ENCODE measurements at regions not wholly inside any gene's neighbourhood (a gene's known extent, or its start where the extent isn't known, plus 50 kb on each side); places are given as distances from the start of the nearest gene placed in this dataset.
"Not testable (repeated sequence)": the region's sequence is repeated elsewhere in the genome, so short reads cannot be mapped to it uniquely, and the experiment has no call there.

DNA sequence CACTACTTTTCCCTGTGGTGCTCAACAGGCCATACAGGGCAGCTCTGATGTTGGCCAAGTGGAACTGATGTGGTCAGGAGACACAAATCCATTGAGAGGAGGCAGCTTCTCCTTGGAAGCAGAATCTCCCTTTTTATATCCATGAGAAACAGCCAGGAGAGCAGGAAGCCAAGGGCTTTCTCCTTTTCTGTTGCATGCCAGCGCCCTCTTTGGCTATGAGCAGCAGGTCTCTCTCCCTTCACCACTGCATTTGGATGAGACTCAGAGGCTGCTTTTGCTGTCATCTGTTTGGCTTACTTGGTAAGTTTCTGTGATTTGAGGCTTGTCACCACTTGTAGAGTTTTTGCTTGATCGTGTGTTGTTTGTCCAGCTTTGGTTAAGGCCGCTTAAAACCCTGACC, 202.2 kb upstream of the PLGLB1 start:
- 13% methylated on average over 2 of the region's 3 CpGs; no CpG with 5 or more reads in 1 of the 2 donors for WGBS, 2 donors
- intact Hi-C loops (cut with DNase I; ENCODE audit: low total_unique reads); DNase-seq (ENCODE audit: low spot score in 2 of 2); H3K4me3 ChIP-seq (ENCODE audit: low read depth, poor library complexity, severe bottlenecking): not testable (repeated sequence)

DNA sequence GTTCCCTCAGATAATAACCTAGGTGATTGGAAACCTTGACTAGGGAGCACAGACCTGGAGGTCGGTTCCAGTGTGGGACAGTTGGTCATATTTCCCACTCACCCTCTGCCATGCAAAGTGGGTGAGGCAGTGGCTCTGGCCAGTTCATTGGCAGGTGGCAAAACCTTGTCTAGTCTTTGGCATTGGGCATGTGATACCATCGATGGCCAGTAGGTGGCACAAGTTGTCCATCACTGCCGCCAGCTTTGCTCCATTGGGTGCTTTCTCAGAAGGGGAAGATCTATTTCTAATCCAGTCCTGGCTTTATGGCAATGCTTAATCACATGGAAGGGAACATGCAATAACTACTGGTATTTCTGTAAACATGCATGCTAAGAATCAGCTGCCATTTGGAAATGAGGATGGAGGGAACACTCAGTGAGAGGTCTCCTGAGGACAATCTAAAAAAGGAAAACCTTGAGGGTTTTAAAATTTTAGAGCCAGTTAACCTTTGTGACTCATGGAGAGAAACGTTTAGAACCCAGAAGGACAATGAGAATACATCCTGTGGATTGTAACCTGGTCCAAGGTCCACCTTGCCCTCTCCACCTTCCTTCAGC, 207.5 kb upstream of the PLGLB1 start:
- 0% methylated on average over 1 of the region's 4 CpGs; no CpG with 5 or more reads in 1 of the 2 donors for WGBS, 2 donors
- DNase-seq (ENCODE audit: low spot score in 2 of 2); intact Hi-C loops (cut with DNase I; ENCODE audit: low total_unique reads); H3K4me3 ChIP-seq (ENCODE audit: low read depth, poor library complexity, severe bottlenecking): not testable (repeated sequence)

DNA sequence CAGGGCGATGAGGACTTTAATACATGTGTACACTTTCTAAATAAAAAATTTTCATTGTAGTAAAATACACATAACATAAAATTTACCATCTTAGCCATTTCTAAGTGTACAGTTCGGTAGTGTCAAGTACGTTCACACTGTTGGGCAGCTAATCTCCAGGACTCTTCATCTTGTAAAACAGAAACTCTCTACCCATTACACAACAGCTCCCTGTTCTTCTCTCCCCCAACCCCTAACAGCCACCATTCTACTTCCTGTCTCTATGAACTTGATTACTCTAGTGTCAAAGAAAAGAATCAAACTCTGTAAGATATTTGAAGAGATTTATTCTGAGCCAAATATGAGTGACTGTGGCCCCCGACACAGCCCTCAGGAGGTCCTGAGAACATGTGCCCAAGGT, 208.3 kb upstream of the PLGLB1 start:
- intact Hi-C loops (cut with DNase I; ENCODE audit: low total_unique reads); DNase-seq (ENCODE audit: low spot score in 2 of 2); H3K4me3 ChIP-seq (ENCODE audit: low read depth, poor library complexity, severe bottlenecking): not testable (repeated sequence)
- WGBS, 2 donors = 72% methylated on average over 4 of the region's 4 CpGs; no CpG with 5 or more reads in 1 of the 2 donors

DNA sequence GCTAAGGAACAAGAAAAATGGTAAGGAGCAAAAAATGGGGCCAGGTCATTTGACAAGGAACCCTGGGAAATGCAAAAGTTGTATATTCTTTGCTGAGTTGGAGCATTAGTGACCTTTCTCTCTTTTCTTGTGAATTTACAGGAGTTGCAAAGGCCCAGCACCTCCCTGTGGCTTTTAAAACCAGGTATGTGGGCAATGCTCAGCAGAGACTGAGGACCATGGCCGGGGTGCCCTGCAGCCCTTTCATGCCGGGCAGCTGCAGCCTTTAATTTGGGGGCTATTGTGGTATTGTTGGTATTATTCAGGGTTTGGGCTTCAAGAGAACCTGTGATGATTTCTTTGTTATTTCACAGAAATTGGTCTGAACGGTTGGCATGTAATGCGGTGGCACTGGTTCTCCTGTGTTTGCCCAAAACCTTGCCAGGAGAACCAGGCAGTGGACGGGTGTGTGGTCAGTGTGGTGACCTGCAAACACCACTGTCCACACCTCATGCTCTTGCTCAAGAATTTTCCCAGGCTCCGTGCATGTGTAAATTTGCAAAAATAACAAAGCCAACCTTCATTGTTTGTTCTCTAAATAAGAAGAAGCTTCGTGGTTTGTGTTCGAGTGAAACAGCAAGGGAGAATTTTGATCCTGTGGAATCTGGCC, 213.8 kb upstream of the PLGLB1 start:
- DNase-seq (ENCODE audit: low spot score in 2 of 2); H3K4me3 ChIP-seq (ENCODE audit: low read depth, poor library complexity, severe bottlenecking); intact Hi-C loops (cut with DNase I; ENCODE audit: low total_unique reads): not testable (repeated sequence)
- WGBS, 2 donors = no CpG with 5 or more reads among the region's 8 CpGs

DNA sequence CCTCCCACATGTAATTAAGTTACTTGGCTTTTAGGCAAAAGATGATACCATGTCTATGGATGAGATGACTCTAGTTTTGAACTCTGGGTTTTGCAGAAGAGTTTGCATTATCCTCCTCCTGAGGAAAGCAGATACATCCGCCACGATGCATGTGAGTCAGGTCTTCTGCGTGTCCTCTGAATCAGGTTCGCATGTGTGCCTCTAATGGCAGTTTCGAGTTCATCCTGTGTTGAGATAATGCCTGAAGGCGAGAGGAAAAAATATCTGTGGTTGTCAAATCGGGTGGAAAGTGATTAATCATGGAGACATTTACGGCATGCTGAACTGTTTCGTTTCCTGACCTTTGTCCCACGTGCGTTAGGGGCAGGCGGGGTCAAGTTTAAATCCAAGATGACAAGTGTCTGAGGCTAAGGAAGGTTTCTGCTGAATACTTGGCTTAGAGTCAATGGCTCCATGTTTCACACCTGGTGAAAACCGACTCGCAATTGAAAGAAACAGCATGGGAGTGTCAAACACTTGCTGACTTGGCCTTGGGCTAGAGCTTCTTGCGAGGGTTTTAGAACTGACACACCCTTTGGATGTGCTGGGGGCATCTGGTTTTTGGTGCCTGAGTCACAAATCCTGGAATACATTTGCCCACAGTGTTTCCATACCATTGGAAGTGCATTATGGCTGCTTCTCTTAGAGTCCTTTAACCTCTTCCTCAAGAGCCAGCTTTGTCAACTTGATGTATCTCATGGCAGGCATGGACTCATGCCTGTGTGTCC, 216.1 kb upstream of the PLGLB1 start:
- H3K4me3 ChIP-seq (ENCODE audit: low read depth, poor library complexity, severe bottlenecking); DNase-seq (ENCODE audit: low spot score in 2 of 2); intact Hi-C loops (cut with DNase I; ENCODE audit: low total_unique reads): not testable (repeated sequence)
- WGBS, 2 donors = 30 to 44% methylated on average over 4 to 8 of the region's 15 CpGs

DNA sequence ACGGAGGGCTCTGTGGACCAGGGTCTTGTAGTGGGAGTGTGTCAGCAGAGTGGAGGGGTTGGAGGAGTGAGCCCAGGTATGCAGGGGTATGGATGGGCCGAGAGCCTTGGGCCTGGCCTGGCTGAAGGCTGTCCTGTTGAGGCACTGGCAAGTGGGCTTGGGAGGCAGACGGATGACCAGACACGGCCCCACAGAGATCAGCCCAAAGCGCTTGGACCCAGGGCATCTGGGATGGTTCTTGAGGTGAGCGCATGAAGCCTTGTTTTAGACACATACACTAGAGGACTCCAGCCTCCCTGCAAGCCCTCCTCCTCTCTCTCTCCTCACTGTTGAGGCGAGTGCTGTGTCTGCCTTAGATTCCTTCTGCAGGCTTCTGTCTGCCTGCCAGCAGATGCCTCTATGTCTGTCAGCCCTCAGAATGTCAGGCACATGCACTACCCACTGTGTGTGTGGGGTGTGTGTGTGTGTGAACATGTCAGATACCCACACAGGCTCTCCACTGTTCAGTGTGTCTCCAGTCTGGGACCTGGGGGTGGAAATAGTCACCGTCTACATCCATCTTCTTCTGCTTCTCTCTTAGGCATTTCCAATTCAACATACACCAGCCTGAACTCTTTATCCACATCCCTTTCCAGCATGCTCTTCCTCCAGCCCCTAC, 218.0 kb upstream of the PLGLB1 start:
- intact Hi-C loops (cut with DNase I; ENCODE audit: low total_unique reads) = not testable (repeated sequence)

DNA sequence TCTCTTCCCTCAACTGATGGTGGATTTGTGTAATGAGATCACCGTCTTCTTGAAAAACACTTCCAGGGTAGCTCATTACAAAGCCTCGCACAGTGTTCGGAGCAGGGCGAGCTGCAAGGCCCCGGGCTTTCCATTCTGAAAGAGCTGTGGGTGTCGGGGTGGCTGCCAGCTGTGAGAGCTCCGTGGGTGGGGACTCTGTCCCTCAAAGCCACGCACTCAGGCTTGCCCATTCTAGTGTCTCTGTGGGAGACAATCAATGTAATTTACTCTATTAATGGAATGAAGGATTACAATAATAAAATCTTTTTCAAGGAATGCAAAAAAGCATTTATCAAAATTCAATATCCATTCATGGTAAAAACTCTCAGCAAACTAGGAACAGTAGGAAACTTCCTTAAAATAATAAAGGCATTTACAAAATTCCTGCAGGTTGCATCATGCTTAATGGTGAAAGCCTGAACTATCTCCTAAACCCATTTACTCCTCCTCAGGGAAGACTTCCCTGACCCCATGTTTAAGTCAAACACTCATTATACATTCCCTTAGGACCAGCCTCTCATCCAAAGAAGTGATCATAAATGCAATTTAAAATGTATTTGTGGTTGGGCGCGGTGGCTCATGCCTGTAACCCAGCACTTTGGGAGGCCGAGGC, 224.5 kb upstream of the PLGLB1 start:
- H3K4me3 ChIP-seq (ENCODE audit: low read depth, poor library complexity, severe bottlenecking); intact Hi-C loops (cut with DNase I; ENCODE audit: low total_unique reads); DNase-seq (ENCODE audit: low spot score in 2 of 2): not testable (repeated sequence)
- 60 to 77% methylated on average over 7 to 11 of the region's 11 CpGs for WGBS, 2 donors

More for the DNA sequence above, 218.0 kb upstream of the PLGLB1 start:
- DNase-seq (ENCODE audit: low spot score in 2 of 2); H3K4me3 ChIP-seq (ENCODE audit: low read depth, poor library complexity, severe bottlenecking): not testable (repeated sequence)
- WGBS, 2 donors = 87 to 94% methylated on average over 6 to 7 of the region's 8 CpGs

DNA sequence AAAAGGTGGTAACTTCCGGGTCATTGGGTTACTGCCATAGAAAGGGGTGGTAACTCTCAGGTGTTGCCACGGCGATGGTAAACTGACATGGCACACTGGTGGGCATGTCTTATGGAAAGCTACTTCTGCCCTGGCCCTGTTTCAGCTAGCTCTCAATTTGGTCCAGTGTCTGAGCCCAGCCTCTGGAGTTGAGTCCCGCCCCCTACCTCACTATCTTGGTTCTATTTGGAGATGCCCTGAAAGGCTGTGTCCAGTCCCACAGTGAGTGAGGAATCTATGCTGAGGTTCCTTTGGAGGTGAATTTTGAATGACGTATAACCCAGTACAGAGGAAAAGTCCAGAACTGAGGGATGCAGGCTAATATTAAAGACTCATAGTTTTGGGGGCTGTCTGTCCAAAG, 230.4 kb upstream of the PLGLB1 start:
- WGBS, 2 donors = 36 to 100% methylated on average over 1 to 3 of the region's 5 CpGs
- H3K4me3 ChIP-seq (ENCODE audit: low read depth, poor library complexity, severe bottlenecking); intact Hi-C loops (cut with DNase I; ENCODE audit: low total_unique reads); DNase-seq (ENCODE audit: low spot score in 2 of 2): not testable (repeated sequence)

DNA sequence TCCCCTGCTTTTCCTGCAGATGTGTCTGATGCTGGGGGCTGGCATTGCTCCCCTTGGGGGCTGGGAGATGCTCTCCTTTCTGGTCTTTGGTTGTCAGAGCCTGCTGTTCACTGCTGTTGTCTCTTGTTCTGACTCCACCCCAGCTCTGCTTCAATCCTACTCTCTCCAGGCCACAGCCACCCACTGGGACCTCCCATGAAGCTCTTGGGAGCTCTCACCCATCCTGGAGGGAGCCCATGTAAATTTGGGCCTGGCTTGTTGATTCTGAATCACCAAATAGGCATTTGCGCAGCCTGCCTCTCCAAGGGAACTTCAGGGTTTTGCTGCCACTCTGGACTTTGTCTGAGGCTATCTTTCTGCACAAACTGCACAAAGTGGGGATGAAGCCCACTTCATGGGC, 232.9 kb upstream of the PLGLB1 start:
- H3K4me3 ChIP-seq (ENCODE audit: low read depth, poor library complexity, severe bottlenecking); intact Hi-C loops (cut with DNase I; ENCODE audit: low total_unique reads); DNase-seq (ENCODE audit: low spot score in 2 of 2): not testable (repeated sequence)
- 100% methylated on average over 1 of the region's 1 CpG; no CpG with 5 or more reads in 1 of the 2 donors for WGBS, 2 donors

DNA sequence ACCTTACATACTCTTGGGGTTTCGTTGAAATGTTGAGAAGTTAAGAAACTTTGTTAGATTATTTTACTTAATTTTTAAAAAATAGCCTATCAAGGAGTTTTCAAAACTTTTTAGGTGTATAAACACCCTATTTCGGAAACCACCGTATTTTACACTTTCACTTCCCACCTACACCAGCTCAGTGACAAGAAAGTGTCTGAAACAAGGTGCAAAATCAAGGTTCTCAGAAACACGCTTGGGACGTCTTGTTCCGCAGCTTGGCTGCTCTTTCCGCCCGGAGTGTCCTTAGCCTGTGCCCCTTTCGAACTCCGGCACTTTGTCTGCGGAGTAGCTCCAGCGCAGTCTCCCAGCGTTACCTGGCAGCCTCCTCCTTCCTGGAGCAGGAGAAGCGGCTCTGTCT, 233.8 kb upstream of the PLGLB1 start:
- H3K4me3 ChIP-seq (ENCODE audit: low read depth, poor library complexity, severe bottlenecking); intact Hi-C loops (cut with DNase I; ENCODE audit: low total_unique reads); DNase-seq (ENCODE audit: low spot score in 2 of 2): not testable (repeated sequence)
- WGBS, 2 donors = 96 to 100% methylated on average over 10 to 13 of the region's 14 CpGs

DNA sequence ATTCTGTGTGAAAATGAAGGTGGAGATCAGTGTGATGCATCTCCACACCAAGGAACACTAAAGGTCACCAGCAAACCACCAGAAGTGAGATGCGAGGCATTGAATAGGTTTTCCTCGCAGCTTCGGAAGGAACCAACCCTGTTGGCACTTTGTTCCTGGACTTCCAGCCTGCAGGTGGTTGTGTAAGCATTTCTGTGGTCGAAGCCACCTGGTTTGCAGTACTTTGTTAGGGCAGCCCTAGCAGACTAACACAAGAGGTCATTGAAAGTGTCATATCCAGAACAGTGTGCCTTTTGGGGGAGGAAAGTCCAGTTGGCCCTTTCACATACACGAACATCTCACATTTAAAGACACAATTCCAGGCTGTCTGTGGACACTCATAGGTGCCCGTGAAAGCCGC, 237.2 kb upstream of the PLGLB1 start:
- WGBS, 2 donors = no CpG with 5 or more reads among the region's 7 CpGs
- DNase-seq (ENCODE audit: low spot score in 2 of 2); intact Hi-C loops (cut with DNase I; ENCODE audit: low total_unique reads); H3K4me3 ChIP-seq (ENCODE audit: low read depth, poor library complexity, severe bottlenecking): not testable (repeated sequence)

DNA sequence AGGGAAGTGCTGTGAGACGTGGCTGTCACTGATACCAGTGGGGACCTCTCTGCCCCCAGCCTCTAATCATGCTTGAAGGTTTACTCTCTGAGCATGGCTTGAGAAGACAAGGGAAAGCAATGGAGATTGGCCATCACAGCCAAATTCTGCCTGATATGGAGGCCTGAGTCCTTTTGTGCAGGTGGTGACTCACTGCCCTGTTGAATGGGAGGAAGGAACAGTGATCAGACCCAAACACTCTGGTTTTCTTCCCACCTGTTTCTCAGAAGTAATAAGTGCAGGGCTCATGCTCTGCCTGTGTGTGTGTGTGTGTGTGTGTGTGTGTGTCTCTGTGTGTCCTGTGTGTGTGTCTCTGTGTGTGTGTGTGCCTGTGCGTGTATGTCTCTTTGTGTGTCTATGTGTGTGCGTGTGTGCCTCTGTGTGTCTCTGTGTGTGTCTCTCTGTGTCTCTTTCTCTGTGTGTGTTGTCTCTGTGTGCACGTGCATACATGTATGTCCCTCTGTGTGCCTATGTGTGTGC, 240.6 kb upstream of the PLGLB1 start:
- 80 to 93% methylated on average over 3 of the region's 4 CpGs for WGBS, 2 donors
- H3K4me3 ChIP-seq (ENCODE audit: low read depth, poor library complexity, severe bottlenecking); DNase-seq (ENCODE audit: low spot score in 2 of 2); intact Hi-C loops (cut with DNase I; ENCODE audit: low total_unique reads): not testable (repeated sequence)

DNA sequence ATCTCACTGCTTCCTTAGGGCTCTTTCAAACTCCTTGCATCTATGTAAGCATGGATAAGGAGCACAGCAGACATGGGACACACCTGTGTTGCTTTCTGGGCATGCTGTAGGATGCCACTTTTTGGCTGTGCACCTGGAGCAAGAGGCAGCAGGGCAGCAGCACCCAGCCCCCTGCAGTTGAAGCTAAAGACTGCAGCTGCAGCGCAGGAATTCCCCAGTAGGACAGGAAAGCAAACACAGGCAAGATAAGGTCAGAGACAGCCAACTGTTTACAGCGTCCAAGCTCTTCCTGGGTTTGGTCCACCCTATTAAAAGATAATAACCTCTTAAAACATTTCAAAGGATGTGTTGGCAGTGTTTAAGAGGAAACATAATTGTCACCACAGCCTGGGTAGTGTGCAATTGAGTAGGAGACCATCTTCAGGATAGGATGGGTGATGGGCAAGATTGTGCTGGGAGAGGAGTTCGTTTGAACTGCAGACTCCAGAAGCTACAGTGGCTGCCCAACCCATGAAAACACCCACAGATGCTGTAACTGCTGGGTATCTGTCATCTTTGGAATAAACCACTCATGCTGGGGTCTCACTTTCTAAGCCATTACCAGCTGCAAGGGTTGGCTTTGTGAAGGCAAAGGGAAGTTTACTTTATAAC, 242.3 kb upstream of the PLGLB1 start:
- WGBS, 2 donors = 75% methylated on average over 1 of the region's 3 CpGs; no CpG with 5 or more reads in 1 of the 2 donors
- DNase-seq (ENCODE audit: low spot score in 2 of 2); H3K4me3 ChIP-seq (ENCODE audit: low read depth, poor library complexity, severe bottlenecking); intact Hi-C loops (cut with DNase I; ENCODE audit: low total_unique reads): not testable (repeated sequence)

DNA sequence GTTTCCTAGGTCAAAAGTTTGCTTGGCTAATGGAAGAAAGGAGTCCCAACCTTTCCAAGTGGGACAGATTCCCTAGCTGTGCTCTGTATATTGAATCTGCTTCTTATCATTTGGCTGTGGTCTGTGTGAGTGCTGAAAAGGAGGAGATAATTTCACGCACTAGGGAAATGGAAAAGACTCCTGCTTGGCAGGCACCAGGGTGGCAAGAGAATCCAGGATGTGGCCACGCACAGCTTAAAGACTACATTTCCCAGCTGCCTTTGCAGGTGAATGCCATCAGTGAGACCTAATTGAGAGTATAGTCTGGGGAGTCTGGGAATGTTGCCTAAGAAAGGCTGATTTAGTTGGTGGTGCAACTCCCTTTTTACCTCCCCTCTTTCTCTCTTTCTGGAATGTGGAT, 253.5 kb upstream of the PLGLB1 start:
- WGBS, 2 donors = 95 to 100% methylated on average over 2 of the region's 2 CpGs
- DNase-seq (ENCODE audit: low spot score in 2 of 2); H3K4me3 ChIP-seq (ENCODE audit: low read depth, poor library complexity, severe bottlenecking); intact Hi-C loops (cut with DNase I; ENCODE audit: low total_unique reads): not testable (repeated sequence)

Data from lower leg skin (tissue), 3 donors.